HEK293T (cell line): ENCODE measurements at regions not wholly inside any gene's neighbourhood (a gene's known extent, or its start where the extent isn't known, plus 50 kb on each side); places are given as distances from the start of the nearest gene placed in this dataset.
A peak's percentile ranks its signal among the peaks of the same experiment; 100 is the strongest.

ENCODE experiments used
- CTCF ChIA-PET: fragments of 350-600 bp; formaldehyde crosslinking; extraction: SDS; loops from one replicate; lab custom pipeline; 2021; ENCODE audit warnings: antibody characterized with exemption, inconsistent platforms; lab: Yijun Ruan, JAX
- POLR2A ChIA-PET: fragments of 350-600 bp; formaldehyde crosslinking; extraction: SDS; loops from one replicate; lab custom pipeline; 2020; ENCODE audit warnings: antibody characterized with exemption, inconsistent platforms; lab: Yijun Ruan, JAX
- DNase-seq: peaks from one replicate; pipeline ENCODE4 v3.0.0; 2012; ENCODE audit warnings: mixed read lengths; ENCODE audit errors: extremely low spot score
- ARNT ChIP-seq: fragments of 450-650 bp; IDR thresholded peaks from 2 replicates; pipeline ENCODE4 v1.6.1; 2017; ENCODE audit warnings: mild to moderate bottlenecking
- BHLHE40 ChIP-seq: fragments of 450-650 bp; IDR thresholded peaks from 2 replicates; pipeline ENCODE4 v1.6.1; 2016; ENCODE audit warnings: mild to moderate bottlenecking, moderate library complexity, borderline replicate concordance
- CTBP1 ChIP-seq: fragments of 450-650 bp; IDR thresholded peaks from 2 replicates; pipeline ENCODE4 v1.6.1; 2016; ENCODE audit warnings: borderline replicate concordance
- ELF4 ChIP-seq: fragments of 450-650 bp; IDR thresholded peaks from 2 replicates; pipeline ENCODE4 v1.6.1; 2017; ENCODE audit warnings: antibody characterized with exemption
- FOXA1 ChIP-seq: fragments of 450-650 bp; IDR thresholded peaks from 2 replicates; pipeline ENCODE4 v1.6.1; 2016; ENCODE audit warnings: mild to moderate bottlenecking
- FOXK2 ChIP-seq: fragments of 450-650 bp; IDR thresholded peaks from 2 replicates; pipeline ENCODE4 v1.6.1; 2016; ENCODE audit warnings: mild to moderate bottlenecking
- FOXM1 ChIP-seq: fragments of 450-650 bp; IDR thresholded peaks from 2 replicates; pipeline ENCODE4 v1.6.1; 2017; ENCODE audit warnings: mild to moderate bottlenecking, borderline replicate concordance
- HDGF ChIP-seq: fragments of 450-650 bp; IDR thresholded peaks from 2 replicates; pipeline ENCODE4 v1.6.1; 2017; ENCODE audit warnings: antibody characterized with exemption, borderline replicate concordance
- L3MBTL2 ChIP-seq: fragments of 450-650 bp; conservative IDR thresholded peaks from 2 replicates; pipeline ENCODE4 v1.6.1; 2016; ENCODE audit warnings: mild to moderate bottlenecking
- LEF1 ChIP-seq: fragments of 450-650 bp; IDR thresholded peaks from 2 replicates; pipeline ENCODE4 v1.6.1; 2017; ENCODE audit warnings: mild to moderate bottlenecking, borderline replicate concordance
- NFRKB ChIP-seq: fragments of 450-650 bp; IDR thresholded peaks from 2 replicates; pipeline ENCODE4 v1.6.1; 2016; ENCODE audit warnings: mild to moderate bottlenecking, moderate library complexity
- SP1 ChIP-seq: fragments of 450-650 bp; IDR thresholded peaks from 2 replicates; pipeline ENCODE4 v1.6.1; 2017
- SUZ12 ChIP-seq: fragments of 450-650 bp; IDR thresholded peaks from 2 replicates; pipeline ENCODE4 v1.6.1; 2016; ENCODE audit warnings: mild to moderate bottlenecking
- TARDBP ChIP-seq: fragments of 450-650 bp; IDR thresholded peaks from 2 replicates; pipeline ENCODE4 v1.6.1; 2016
- ZNF384 ChIP-seq: fragments of 450-650 bp; IDR thresholded peaks from 2 replicates; pipeline ENCODE4 v1.6.1; 2016
- TF ChIP-seq, protein P1 (sequence below): fragments of 450-650 bp; IDR thresholded peaks from 2 replicates; pipeline ENCODE4 v1.6.1; 2016

DNA sequence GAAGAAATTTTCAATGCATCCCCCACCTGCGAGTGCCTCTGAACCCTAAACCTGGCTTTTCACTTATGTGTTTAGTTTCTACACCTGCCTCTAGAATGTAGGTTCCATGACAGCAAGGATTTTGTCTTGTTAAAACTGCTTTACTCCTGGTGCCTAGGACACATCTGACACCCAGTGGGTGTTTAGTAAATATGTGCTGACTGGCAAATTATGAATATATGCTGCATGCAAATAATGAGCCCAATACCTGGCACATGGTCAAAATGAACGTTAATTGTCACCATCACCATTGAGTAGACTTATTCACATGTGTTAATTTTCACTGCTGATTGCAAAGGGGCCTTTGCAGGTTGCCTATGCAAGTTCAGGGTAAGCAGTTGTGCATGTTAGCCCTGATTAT lies 249.9 kb upstream of the WWC1 start:
- CTCF ChIA-PET, result no interaction called here
- TF ChIP-seq FOXA1 (no peak), L3MBTL2 (no peak), ARNT (no peak), CTBP1 (no peak), ZNF384 (no peak), FOXK2 (no peak), SUZ12 (no peak)
- TF ChIP-seq, protein P1, sequence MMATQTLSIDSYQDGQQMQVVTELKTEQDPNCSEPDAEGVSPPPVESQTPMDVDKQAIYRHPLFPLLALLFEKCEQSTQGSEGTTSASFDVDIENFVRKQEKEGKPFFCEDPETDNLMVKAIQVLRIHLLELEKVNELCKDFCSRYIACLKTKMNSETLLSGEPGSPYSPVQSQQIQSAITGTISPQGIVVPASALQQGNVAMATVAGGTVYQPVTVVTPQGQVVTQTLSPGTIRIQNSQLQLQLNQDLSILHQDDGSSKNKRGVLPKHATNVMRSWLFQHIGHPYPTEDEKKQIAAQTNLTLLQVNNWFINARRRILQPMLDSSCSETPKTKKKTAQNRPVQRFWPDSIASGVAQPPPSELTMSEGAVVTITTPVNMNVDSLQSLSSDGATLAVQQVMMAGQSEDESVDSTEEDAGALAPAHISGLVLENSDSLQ, result no peak
- POLR2A ChIA-PET, result no interaction called here
- DNase-seq, result no peak

DNA sequence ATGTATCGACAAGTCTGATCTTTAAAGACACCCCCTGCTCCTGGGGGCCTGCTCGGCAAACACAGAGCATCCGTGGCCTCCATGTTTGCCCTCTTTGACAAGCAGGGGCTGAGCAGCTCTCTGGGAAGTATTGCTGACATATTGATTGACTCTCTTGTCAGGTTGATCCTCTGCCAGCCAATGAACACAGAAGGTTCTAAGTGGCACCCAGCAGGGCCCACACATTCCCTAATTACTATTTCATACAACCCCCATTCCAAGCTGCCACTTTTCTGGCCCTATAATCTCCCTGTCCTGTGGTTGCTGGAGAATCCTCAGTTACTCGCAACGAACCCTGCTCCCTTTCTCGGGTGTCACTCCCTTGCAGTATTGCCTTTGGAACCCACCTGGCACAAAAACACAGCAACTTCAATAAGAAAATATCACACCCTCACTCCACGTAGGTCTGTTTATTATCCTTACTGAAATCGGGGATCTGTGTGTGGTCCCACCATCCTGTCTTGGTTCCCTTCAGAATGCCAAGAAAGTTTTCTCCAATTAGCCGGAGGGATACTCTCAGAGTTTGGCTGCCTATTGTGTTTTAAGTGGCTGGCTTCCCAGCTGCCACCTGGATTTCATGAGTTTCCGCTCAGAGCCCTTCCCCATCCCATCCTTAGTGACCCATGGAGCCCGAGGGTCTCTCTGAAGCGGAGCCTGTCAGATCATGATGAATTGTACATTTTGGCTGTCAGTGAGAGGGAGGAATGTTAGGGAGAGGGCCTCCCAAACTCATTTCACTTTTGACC lies 249.0 kb upstream of the WWC1 start:
- ChIA-PET CTCF (no interaction called here), POLR2A (no interaction called here)
- TF ChIP-seq, protein P1, result no peak
- TF ChIP-seq BHLHE40, result no peak
- TF ChIP-seq FOXA1, result no peak
- no peak for TF ChIP-seq SUZ12
- TF ChIP-seq FOXM1, result no peak
- TF ChIP-seq TARDBP, result no peak
- TF ChIP-seq SP1, result no peak
- TF ChIP-seq ZNF384, result no peak
- TF ChIP-seq NFRKB, result no peak
- no peak for TF ChIP-seq ELF4
- no peak for TF ChIP-seq CTBP1
- no peak for TF ChIP-seq FOXK2
- no peak for DNase-seq

DNA sequence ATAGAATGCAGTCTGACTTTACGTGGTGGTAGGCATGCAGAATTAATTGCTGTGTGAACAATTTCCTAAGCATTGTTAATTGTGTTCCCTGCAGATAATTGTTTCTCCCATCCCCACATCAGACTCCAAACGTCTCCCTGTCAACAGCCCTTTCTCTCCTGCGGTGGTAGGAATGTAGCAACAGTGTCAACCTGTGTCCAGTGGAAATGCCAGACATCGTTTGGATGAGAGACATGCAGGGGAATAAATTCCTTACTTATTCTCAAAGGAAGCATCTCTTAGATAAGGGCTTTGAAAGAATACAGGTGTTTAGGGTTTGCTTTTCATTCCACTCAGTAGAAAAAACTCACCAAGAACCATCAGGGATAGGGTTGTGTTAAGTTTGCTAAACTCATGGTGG lies 245.3 kb upstream of the WWC1 start:
- POLR2A ChIA-PET, result no interaction called here
- CTCF ChIA-PET, result no interaction called here
- DNase-seq, result no peak
- TF ChIP-seq FOXA1 (no peak), SUZ12 (no peak), TARDBP (no peak), NFRKB (no peak), ELF4 (no peak), FOXM1 (no peak), LEF1 (no peak), CTBP1 (no peak), FOXK2 (no peak), ARNT (no peak)

DNA sequence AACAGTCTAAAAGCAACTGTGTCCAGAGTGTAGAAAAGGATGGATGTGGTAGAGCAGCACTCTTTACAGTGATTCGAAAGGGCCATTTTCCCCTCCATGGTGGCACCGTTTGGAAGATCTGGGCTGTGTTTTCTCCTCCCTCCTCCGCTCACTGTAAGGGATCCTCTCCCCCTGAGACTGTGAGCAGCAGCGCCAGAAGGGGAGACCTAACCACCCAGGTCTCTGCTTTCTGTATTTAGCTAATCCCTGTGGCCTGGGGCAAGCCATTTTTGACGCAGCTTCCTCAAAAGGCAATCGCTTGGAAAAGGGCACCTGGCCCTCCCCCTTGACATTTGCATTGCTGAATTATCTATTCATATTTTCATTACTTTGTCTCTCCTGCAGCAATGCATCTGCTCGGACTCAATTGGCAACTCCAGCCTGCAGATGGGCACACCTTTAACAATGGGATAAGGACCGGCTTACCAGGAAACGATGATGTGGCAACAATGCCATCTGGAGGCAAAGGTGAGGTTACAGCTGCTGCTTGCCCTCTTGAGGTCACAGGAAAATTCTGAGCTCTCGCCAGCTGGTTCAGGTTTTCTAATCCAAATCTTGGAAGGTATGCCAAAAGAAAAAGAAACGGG lies 244.3 kb upstream of the WWC1 start:
- CTCF ChIA-PET, result interaction anchor here (0.7 to 1.4 kb wide), 4 partner anchors 20 to 324 kb away, joined by 3 to 8 read pairs (median 6); no protein-coding TSS in a partner anchor
- POLR2A ChIA-PET, result no interaction called here
- DNase-seq, result peak; percentile 38
- TF ChIP-seq L3MBTL2, result no peak
- no peak for TF ChIP-seq SP1
- TF ChIP-seq TARDBP, result no peak
- no peak for TF ChIP-seq FOXM1
- TF ChIP-seq SUZ12, result no peak
- no peak for TF ChIP-seq BHLHE40
- no peak for TF ChIP-seq FOXK2
- no peak for TF ChIP-seq ELF4
- TF ChIP-seq FOXA1, result no peak
- no peak for TF ChIP-seq HDGF
- no peak for TF ChIP-seq LEF1
- no peak for TF ChIP-seq ZNF384
- no peak for TF ChIP-seq CTBP1
- TF ChIP-seq, protein P1, result no peak
- TF ChIP-seq NFRKB, result no peak
- TF ChIP-seq ARNT, result no peak

DNA sequence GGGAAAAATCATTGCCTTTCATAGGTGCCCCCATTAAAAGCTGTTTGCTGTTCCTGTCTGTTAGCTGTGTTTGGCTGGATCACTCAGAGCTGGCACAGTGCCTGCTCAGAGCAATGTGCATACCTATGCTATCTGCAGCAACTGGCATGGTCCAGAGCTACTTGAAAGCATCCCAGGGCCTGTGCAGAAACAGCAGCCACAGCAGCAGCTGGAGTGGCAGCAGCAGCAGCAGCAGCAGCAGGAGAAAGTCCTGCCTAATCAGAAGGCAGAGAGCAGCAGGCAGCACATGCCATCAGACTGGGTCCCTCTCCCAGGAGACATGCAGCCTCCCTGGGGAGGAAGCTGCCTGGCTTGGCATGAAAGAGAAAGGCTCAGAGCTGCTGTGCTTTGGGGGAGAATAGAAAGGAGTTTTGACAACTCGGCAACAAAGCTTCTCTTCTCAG lies 243.8 kb upstream of the WWC1 start:
- no peak for DNase-seq
- POLR2A ChIA-PET, result no interaction called here

More for the DNA sequence above, 243.8 kb upstream of the WWC1 start:
- TF ChIP-seq BHLHE40, result no peak
- TF ChIP-seq SUZ12, result no peak
- TF ChIP-seq SP1, result no peak
- no peak for TF ChIP-seq CTBP1
- TF ChIP-seq ELF4, result no peak
- TF ChIP-seq, protein P1, result no peak
- TF ChIP-seq TARDBP, result no peak
- TF ChIP-seq ARNT, result no peak
- TF ChIP-seq FOXM1, result no peak
- TF ChIP-seq ZNF384, result no peak
- TF ChIP-seq FOXA1, result no peak
- no peak for TF ChIP-seq HDGF
- no peak for TF ChIP-seq LEF1
- TF ChIP-seq NFRKB, result no peak
- no peak for TF ChIP-seq L3MBTL2
- CTCF ChIA-PET, result interaction anchor here (0.5 to 1.4 kb wide), 5 partner anchors 20 to 325 kb away, joined by 3 to 8 read pairs (median 5); no protein-coding TSS in a partner anchor
